ENCODE measurements at regions not wholly inside any gene's neighbourhood (a gene's known extent, or its start where the extent isn't known, plus 50 kb on each side); places are given as distances from the start of the nearest gene placed in this dataset.
"Not testable (repeated sequence)": the region's sequence is repeated elsewhere in the genome, so short reads cannot be mapped to it uniquely, and the experiment has no call there.

- no peak for DNase-seq
These were observed 1048.8 kb upstream of the ACO1 start for GRCh38 chr9:31335529-31336234.

GRCh38 chr9:31336386-31336785, 1048.1 kb upstream of the ACO1 start:
- DNase-seq: no peak

GRCh38 chr9:31336841-31337240, 1047.6 kb upstream of the ACO1 start:
- no peak for DNase-seq

- DNase-seq: no peak
These were observed 1037.3 kb upstream of the ACO1 start for GRCh38 chr9:31347082-31347617.

- DNase-seq: no peak
These were observed 1029.1 kb upstream of the ACO1 start for GRCh38 chr9:31355159-31355882.

GRCh38 chr9:31355965-31356364, 1028.5 kb upstream of the ACO1 start:
- no peak for DNase-seq

- no peak for DNase-seq
These were observed 1025.4 kb upstream of the ACO1 start for GRCh38 chr9:31359071-31359470.

- no peak for DNase-seq
These were observed 1020.3 kb upstream of the ACO1 start for GRCh38 chr9:31364171-31364570.

GRCh38 chr9:31372799-31373587, 1011.5 kb upstream of the ACO1 start:
- DNase-seq: no peak

- no peak for DNase-seq
These were observed 1007.1 kb upstream of the ACO1 start for GRCh38 chr9:31377358-31377757.

GRCh38 chr9:31388660-31389059, 995.8 kb upstream of the ACO1 start:
- DNase-seq: no peak

GRCh38 chr9:31389075-31389474, 995.4 kb upstream of the ACO1 start:
- DNase-seq: no peak

GRCh38 chr9:31390403-31391025, 993.9 kb upstream of the ACO1 start:
- no peak for DNase-seq

GRCh38 chr9:31393240-31393639, 991.2 kb upstream of the ACO1 start:
- DNase-seq: no peak

- DNase-seq: no peak
These were observed 990.4 kb upstream of the ACO1 start for GRCh38 chr9:31394015-31394473.

GRCh38 chr9:31412081-31412480, 972.4 kb upstream of the ACO1 start:
- DNase-seq: no peak

GRCh38 chr9:31415164-31415563, 969.3 kb upstream of the ACO1 start:
- DNase-seq: no peak

- no peak for DNase-seq
These were observed 966.0 kb upstream of the ACO1 start for GRCh38 chr9:31418419-31418818.

GRCh38 chr9:31443630-31444457, 940.6 kb upstream of the ACO1 start:
- DNase-seq: not testable (repeated sequence)

- no peak for DNase-seq
These were observed 939.1 kb upstream of the ACO1 start for GRCh38 chr9:31445357-31445756.

- DNase-seq: no peak
These were observed 938.5 kb upstream of the ACO1 start for GRCh38 chr9:31445960-31446359.

- DNase-seq: no peak
These were observed 917.4 kb upstream of the ACO1 start for GRCh38 chr9:31467075-31467474.

Measured in right forelimb (tissue), 1 donor.